Right atrium auricular region (tissue), 2 donors: ENCODE measurements at regions not wholly inside any gene's neighbourhood (a gene's known extent, or its start where the extent isn't known, plus 50 kb on each side); places are given as distances from the start of the nearest gene placed in this dataset.

Experiments used
- DNase-seq: peaks from one replicate; pipeline ENCODE4 v3.0.0-alpha.2; 2019; ENCODE audit warnings: low spot score
- H3K27ac ChIP-seq, 2 donors: fragments of 200-600 bp; sonication (generic); 1 replicate in 1 of 2; 2 replicates in 1 of 2; pipeline ENCODE4 v1.5.1; 2016 to 2019
- H3K27me3 ChIP-seq, 2 donors: fragments of 200-600 bp; sonication (generic); one replicate each; pipeline versions ENCODE4 v1.5.1 to v1.6.0; 2017 to 2019
- H3K36me3 ChIP-seq: fragments of 200-600 bp; sonication (generic); one replicate; pipeline ENCODE4 v1.5.1; 2016
- H3K4me1 ChIP-seq, 2 donors: fragments of 200-600 bp; sonication (generic); one replicate each; pipeline versions ENCODE4 v1.5.1 to v1.6.0; 2017 to 2019
- H3K4me3 ChIP-seq, 2 donors: fragments of 200-600 bp; sonication (generic); 1 replicate in 1 of 2; 2 replicates in 1 of 2; pipeline ENCODE4 v1.5.1; 2017 to 2019; ENCODE audit warnings: mild to moderate bottlenecking in 1 of 2, moderate library complexity in 1 of 2
- H3K9me3 ChIP-seq, 2 donors: fragments of 200-600 bp; sonication (generic); one replicate each; pipeline ENCODE4 v1.5.1; 2019
- TF ChIP-seq, protein P1 (sequence below), 2 donors: fragments of 200-600 bp; sonication (generic); IDR thresholded peaks; one replicate each; pipeline ENCODE4 v1.5.1; 2019; ENCODE audit warnings: antibody characterized with exemption in 2 of 2

- peak overlapping the region; percentile 97 to 99 for H3K27ac ChIP-seq
- no peaks in the 10 kb centered on the region for H3K36me3 ChIP-seq
- H3K4me1 ChIP-seq = peaks cover 0 to 45% of the 10 kb centered on the region in 2 donors
- TF ChIP-seq, protein P1, sequence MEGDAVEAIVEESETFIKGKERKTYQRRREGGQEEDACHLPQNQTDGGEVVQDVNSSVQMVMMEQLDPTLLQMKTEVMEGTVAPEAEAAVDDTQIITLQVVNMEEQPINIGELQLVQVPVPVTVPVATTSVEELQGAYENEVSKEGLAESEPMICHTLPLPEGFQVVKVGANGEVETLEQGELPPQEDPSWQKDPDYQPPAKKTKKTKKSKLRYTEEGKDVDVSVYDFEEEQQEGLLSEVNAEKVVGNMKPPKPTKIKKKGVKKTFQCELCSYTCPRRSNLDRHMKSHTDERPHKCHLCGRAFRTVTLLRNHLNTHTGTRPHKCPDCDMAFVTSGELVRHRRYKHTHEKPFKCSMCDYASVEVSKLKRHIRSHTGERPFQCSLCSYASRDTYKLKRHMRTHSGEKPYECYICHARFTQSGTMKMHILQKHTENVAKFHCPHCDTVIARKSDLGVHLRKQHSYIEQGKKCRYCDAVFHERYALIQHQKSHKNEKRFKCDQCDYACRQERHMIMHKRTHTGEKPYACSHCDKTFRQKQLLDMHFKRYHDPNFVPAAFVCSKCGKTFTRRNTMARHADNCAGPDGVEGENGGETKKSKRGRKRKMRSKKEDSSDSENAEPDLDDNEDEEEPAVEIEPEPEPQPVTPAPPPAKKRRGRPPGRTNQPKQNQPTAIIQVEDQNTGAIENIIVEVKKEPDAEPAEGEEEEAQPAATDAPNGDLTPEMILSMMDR (IDR thresholded peaks at IDR 0.05) = peak in 1 of 2 donors; percentile 65
- H3K9me3 ChIP-seq = no peaks in the 10 kb centered on the region
- H3K27me3 ChIP-seq = no peaks in the 10 kb centered on the region
- DNase-seq = peak; percentile 92
- peak overlapping the region in 1 of 2 donors; percentile 55 for H3K4me3 ChIP-seq
Measured at GRCh38 chr10:78974617-78975317, 94.0 kb upstream of the ZMIZ1 start.

GRCh38 chr10:78975926-78976325 is 92.8 kb upstream of the ZMIZ1 start:
- no peak overlapping the region for H3K4me3 ChIP-seq
- TF ChIP-seq, protein P1 (IDR thresholded peaks at IDR 0.05) = no peak
- H3K27me3 ChIP-seq = no peaks in the 10 kb centered on the region
- no peaks in the 10 kb centered on the region for H3K9me3 ChIP-seq
- peaks cover 0 to 53% of the 10 kb centered on the region in 2 donors for H3K4me1 ChIP-seq
- H3K36me3 ChIP-seq = no peaks in the 10 kb centered on the region
- no peak overlapping the region for H3K27ac ChIP-seq
- no peak for DNase-seq

DNA sequence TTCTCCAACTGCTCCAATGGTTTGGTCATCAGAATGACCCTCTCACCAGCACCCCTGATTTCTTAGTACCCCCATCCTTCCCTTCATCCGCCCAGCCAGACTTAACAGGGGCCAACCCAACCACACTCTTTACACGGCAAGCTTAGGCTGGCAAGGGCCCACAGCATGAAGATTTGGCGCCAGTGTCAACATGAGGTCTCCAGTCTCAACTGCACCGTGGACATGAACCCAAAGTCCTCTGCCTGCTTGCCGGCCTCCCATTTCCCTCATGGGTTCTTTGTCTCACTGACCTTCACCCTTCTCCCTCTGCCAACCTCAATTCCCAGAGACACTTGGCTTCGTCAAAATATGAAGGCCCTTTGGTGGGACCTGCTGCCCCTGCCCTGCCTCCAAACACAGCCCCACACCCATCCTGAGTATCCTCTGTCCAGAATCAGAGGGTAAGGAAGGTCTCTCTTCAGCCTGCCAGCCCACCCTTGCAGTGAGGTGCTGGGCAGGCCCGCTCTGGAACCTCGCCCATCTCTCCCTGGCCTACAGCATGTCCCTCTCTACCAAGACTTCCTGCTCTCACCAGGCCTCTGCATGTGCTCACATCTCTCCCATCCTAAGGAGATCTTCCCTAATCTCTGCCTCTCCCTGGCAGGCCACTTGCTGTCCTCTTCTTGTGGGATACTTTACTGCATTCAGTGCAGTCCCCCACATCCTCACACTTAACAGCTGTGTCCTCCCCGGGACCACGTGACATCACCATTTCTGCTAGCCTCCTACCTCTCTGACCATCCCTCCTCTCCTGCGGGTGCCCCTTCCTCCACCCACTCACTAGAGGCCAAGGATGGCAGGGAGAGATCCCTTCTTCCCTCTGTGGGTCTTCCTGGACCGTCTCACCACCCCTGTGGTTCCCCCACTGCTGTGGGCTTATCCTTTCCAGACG is 91.7 kb upstream of the ZMIZ1 start:
- Histone ChIP-seq H3K4me1 (peaks cover 0 to 51% of the 10 kb centered on the region in 2 donors), H3K36me3 (no peaks in the 10 kb centered on the region), H3K9me3 (no peaks in the 10 kb centered on the region), H3K27me3 (no peaks in the 10 kb centered on the region), H3K4me3 (no peak overlapping the region), H3K27ac (no peak overlapping the region)
- TF ChIP-seq, protein P1 (IDR thresholded peaks at IDR 0.05) = no peak
- no peak for DNase-seq

DNA sequence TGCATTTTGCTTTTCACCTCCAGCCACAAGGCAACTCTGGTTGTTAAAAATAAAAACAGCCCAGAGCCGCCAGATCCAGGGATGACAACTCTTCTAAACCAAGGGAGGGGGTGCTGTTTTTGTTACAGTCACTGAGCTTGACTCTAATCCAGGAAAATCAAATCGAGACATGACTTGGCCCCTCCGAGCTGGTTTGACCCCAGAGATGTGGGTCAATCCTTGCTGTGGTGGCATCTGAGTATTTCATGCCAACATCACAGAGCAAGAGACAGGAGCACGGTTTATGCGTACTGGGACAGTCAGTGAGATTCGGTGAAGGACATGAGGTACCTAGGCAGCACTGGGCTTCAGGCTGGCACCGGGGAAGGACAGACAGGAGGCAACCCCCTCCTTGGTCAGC is 88.8 kb upstream of the ZMIZ1 start:
- H3K36me3 ChIP-seq = no peaks in the 10 kb centered on the region
- H3K4me1 ChIP-seq = peaks cover 0 to 28% of the 10 kb centered on the region in 2 donors
- H3K9me3 ChIP-seq = no peaks in the 10 kb centered on the region
- TF ChIP-seq, protein P1 (IDR thresholded peaks at IDR 0.05) = no peak
- H3K27ac ChIP-seq = peak overlapping the region in 1 of 2 donors; percentile 13
- no peak for DNase-seq
- H3K4me3 ChIP-seq = no peak overlapping the region
- H3K27me3 ChIP-seq = no peaks in the 10 kb centered on the region

GRCh38 chr10:78980354-78980753 is 88.4 kb upstream of the ZMIZ1 start:
- TF ChIP-seq, protein P1 (IDR thresholded peaks at IDR 0.05) = no peak
- H3K36me3 ChIP-seq = no peaks in the 10 kb centered on the region
- H3K9me3 ChIP-seq = no peaks in the 10 kb centered on the region
- peak overlapping the region in 1 of 2 donors; percentile 13 for H3K27ac ChIP-seq
- H3K4me3 ChIP-seq = no peak overlapping the region
- H3K27me3 ChIP-seq = no peaks in the 10 kb centered on the region
- DNase-seq = no peak
- H3K4me1 ChIP-seq = peaks cover 0 to 25% of the 10 kb centered on the region in 2 donors
